K562 (cell line): ENCODE measurements at regions not wholly inside any gene's neighbourhood (a gene's known extent, or its start where the extent isn't known, plus 50 kb on each side); places are given as distances from the start of the nearest gene placed in this dataset.

ENCODE experiments used
- CREBBP ChIP-seq: IDR thresholded peaks from one replicate; pipeline ENCODE4 v1.6.1; 2012; ENCODE audit warnings: low read depth, mild to moderate bottlenecking, control low read depth, inconsistent platforms, low read length
- ETS1 ChIP-seq: conservative IDR thresholded peaks from 2 replicates; pipeline ENCODE4 v1.6.1; 2011; ENCODE audit warnings: low read depth, mild to moderate bottlenecking, low read length; ENCODE audit not compliant: control insufficient read depth
- HDAC1 ChIP-seq, 2 experiments: fragments of 450-650 bp; IDR thresholded peaks; 2 replicates each; pipeline ENCODE4 v1.6.1; 2016 to 2017; ENCODE audit warnings: inconsistent platforms in 1 of 2, mild to moderate bottlenecking in 1 of 2, moderate library complexity in 1 of 2
- HDAC6 ChIP-seq: IDR thresholded peaks from 2 replicates; pipeline ENCODE4 v1.6.1; 2012; ENCODE audit warnings: low read depth, mild to moderate bottlenecking, control low read depth, inconsistent platforms, low read length, moderate library complexity
- PBX2 ChIP-seq, 2 experiments: IDR thresholded peaks in 1 of 2; conservative IDR thresholded peaks in 1 of 2; 2 replicates each; pipeline ENCODE4 v1.6.1; 2016; ENCODE audit warnings: low read depth in 2 of 2, mild to moderate bottlenecking in 1 of 2, missing compliant biosample characterization in 1 of 2, missing genetic modification characterization in 1 of 2, moderate library complexity in 1 of 2
- PTBP1 ChIP-seq: fragments of 200-400 bp; formaldehyde crosslinking; IDR thresholded peaks from 2 replicates; pipeline ENCODE4 v1.6.1; 2017; ENCODE audit warnings: low read depth, low read length
- YBX1 ChIP-seq: fragments of 450-650 bp; IDR thresholded peaks from 2 replicates; pipeline ENCODE4 v1.7.1; 2016; ENCODE audit warnings: mild to moderate bottlenecking
- ZNF134 ChIP-seq: fragments of 250-450 bp; sonication (Bioruptor Pico); conservative IDR thresholded peaks from 2 replicates; pipeline ENCODE4 v1.4.0; 2020
- ZNF668 ChIP-seq: fragments of 250-450 bp; sonication (Bioruptor Pico); IDR thresholded peaks from 2 replicates; pipeline ENCODE4 v1.8.0; 2022; ENCODE audit warnings: mild to moderate bottlenecking, inconsistent platforms

GRCh38 chr11:76268498-76268897 lies 62.2 kb upstream of the WNT11 start (continued):
- TF ChIP-seq CREBBP (no peak), YBX1 (0 out of 2 replicates have a peak, but pooled peaks have one; percentile 25), ETS1 (no peak), PBX2 (CRISPR knock-in tag; IDR thresholded peaks at IDR 0.05; ENCODE audit: low read depth) (no peak), PBX2 (tag; conservative IDR thresholded peaks at IDR 0.05; ENCODE audit: low read depth) (0 out of 2 replicates have a peak, but pooled peaks have one; percentile 7), PTBP1 (no peak), HDAC1 (IDR thresholded peaks at IDR 0.05) (peak in 1 of 2 experiments; percentile 21; a peak in 1 of 4 replicates), HDAC6 (no peak), ZNF668 (CRISPR knock-in tag) (no peak), ZNF134 (CRISPR knock-in tag) (no peak)
